22Rv1 (cell line): ENCODE measurements at regions not wholly inside any gene's neighbourhood (a gene's known extent, or its start where the extent isn't known, plus 50 kb on each side); places are given as distances from the start of the nearest gene placed in this dataset.

Source experiments
- H3K27ac ChIP-seq: fragments of 450-650 bp; 2 replicates; pipeline ENCODE4 v1.5.1; 2017
- ZFX ChIP-seq: fragments of 450-650 bp; IDR thresholded peaks from 2 replicates; pipeline ENCODE4 v1.6.1; 2017; ENCODE audit warnings: antibody characterized with exemption, borderline replicate concordance
- TF ChIP-seq, protein P1 (sequence below): fragments of 450-650 bp; IDR thresholded peaks from 2 replicates; pipeline ENCODE4 v1.5.1; 2017; ENCODE audit warnings: mild to moderate bottlenecking

DNA sequence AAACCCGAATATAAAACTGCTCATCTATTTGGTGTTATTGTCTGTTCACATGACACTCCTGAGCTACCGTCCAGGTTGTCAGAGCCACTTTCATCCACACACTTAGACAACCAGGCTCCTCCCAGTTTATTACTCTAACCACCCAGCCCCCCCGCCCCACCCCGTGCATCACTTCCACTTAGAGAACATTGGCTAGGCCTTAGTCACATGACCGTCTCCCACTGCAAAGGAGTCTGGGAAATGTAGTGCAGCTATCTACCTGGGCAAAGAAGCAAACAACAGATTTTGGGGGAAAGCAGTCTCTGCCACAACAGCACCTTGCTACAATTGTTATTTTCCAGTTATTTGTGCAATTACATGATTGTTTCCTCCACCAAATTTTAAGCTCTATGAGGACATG is 57.6 kb upstream of the RBPJ start:
- no peak overlapping the region for H3K27ac ChIP-seq
- TF ChIP-seq ZFX, result no peak
- TF ChIP-seq, protein P1, sequence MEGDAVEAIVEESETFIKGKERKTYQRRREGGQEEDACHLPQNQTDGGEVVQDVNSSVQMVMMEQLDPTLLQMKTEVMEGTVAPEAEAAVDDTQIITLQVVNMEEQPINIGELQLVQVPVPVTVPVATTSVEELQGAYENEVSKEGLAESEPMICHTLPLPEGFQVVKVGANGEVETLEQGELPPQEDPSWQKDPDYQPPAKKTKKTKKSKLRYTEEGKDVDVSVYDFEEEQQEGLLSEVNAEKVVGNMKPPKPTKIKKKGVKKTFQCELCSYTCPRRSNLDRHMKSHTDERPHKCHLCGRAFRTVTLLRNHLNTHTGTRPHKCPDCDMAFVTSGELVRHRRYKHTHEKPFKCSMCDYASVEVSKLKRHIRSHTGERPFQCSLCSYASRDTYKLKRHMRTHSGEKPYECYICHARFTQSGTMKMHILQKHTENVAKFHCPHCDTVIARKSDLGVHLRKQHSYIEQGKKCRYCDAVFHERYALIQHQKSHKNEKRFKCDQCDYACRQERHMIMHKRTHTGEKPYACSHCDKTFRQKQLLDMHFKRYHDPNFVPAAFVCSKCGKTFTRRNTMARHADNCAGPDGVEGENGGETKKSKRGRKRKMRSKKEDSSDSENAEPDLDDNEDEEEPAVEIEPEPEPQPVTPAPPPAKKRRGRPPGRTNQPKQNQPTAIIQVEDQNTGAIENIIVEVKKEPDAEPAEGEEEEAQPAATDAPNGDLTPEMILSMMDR, result no peak

DNA sequence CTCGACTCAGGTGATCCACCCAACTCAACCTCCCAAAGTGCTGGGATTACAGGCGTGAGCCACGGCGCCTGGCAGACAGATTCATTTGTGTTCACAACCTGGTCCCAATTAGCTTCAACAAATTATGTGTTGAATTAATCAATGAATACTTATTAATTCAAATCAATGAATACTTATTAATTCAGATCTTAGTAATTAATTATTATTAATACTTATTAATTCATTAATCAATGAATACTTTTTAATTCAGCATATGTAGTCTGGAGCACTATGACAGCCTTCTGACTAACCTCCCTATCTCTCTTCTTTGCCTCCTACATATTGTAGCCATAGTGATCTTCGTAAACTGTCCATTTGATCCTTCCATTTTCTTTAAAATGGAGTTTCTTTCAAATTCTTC is 56.7 kb upstream of the RBPJ start:
- TF ChIP-seq, protein P1, result no peak
- no peak for TF ChIP-seq ZFX
- no peak overlapping the region for H3K27ac ChIP-seq

DNA sequence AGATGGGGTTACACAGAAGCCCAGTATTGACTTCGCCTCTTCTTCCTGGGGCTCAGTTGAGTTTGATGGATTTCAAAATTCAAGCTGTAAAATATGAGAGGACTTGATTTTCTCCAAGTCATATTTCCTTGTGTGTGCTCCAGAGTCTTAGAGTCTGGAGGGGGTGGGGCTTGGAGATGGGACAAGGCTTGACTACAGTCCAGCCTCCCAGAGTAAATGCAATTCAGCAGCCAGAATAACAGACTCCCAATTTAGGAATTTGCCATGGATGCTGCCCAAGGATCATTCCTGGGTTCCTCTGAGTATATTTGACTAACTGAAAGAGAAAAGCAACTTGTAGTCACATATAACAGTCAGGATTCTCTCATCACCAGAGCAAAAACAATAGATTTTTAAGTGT is 53.7 kb upstream of the RBPJ start:
- TF ChIP-seq, protein P1, result no peak
- TF ChIP-seq ZFX, result no peak
- H3K27ac ChIP-seq, result no peak overlapping the region

DNA sequence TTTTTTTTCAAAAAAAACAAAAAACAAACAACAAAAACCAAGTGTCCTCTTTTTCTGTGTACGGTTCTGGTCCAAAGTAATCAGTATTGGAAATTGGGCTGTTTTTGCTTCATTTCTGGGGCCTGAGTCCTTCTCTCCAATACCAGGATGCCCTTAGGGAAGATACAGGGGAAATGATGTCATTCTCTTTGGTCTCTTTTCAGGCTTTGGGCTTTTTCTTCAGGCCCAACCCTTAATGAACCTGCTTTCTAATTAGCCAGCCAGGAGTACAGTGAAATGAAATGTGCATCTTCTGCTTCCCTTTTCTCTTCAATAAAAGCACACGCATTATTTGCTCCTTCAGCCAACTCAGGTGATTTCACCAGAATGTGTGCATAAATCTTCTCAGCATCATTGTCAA is 52.6 kb upstream of the RBPJ start:
- no peak overlapping the region for H3K27ac ChIP-seq
- TF ChIP-seq, protein P1, result no peak
- TF ChIP-seq ZFX, result no peak

DNA sequence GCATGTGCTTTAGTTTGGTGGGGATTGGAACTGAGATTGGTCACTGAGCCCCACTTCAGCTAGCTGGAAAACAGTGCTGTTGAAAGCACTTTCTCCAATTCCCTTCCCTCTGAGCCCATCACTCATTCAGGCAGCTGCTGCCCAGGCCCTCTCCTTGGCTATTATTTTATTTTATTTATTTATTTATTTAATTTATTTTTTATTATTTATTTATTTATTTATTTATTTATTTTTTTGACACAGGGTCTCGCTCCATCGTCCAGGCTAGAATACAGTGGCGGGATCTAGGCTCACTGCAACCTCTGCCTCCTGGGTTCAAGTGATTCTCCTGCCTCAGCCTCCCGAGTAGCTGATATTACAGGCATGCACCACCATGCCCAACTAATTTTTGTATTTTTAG is 51.8 kb upstream of the RBPJ start:
- TF ChIP-seq ZFX, result no peak
- TF ChIP-seq, protein P1, result no peak
- no peak overlapping the region for H3K27ac ChIP-seq
